Stimulated activated CD4-positive, alpha-beta T cell treated with anti-CD3 and anti-CD28 coated beads, Interleukin-12 subunit alpha, Interleukin-12 subunit beta, amount 100 ng/mL, for 48 hours (primary cell): ENCODE measurements at regions not wholly inside any gene's neighbourhood (a gene's known extent, or its start where the extent isn't known, plus 50 kb on each side); places are given as distances from the start of the nearest gene placed in this dataset.
A peak's percentile ranks its signal among the peaks of the same experiment; 100 is the strongest.
"Not testable (repeated sequence)": the region's sequence is repeated elsewhere in the genome, so short reads cannot be mapped to it uniquely, and the experiment has no call there.

ENCODE experiments used
- DNase-seq, 3 donors: peaks; one replicate each; pipeline ENCODE4 v3.0.0-alpha.2; 2020; ENCODE audit warnings: low read depth in 2 of 3, low spot score in 1 of 3

DNA sequence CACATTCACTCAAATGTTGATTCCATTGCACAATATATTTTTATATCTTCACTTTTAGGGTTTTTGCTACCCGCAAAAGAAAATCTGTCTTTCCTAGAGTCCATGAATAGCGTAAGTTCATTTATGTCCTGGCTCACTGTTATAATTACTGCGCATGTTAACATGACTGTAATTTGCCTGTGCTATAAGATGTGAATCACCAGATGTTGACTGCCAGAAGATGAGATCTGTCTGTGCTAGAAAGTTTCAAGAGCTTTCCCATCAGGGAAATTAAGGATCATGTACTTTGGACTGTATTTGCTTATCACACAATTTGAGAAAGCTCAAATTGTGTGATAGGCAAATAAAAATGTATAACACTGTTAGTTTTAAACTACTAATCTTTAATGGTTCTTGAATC is 322.5 kb downstream of the CHL1 start:
- no peak for DNase-seq

DNA sequence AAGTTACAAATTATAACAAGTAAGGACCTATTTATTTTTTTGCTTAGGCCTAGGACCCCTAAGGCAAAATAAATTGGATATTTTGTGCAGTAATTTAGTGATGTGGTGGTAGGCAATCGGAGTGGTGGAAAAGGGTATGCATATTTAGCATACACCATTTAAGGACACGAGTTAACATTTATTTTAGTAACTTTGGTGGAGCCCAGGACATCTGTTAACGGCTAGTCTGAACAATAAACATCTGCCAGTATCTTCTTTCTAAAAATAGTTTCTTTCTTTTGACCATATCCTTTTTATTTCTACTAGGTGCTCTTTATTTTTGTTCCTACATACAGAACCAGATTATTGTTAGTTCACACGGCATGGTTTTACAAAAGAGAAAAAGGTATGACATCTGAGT is 326.3 kb downstream of the CHL1 start:
- DNase-seq = no peak

DNA sequence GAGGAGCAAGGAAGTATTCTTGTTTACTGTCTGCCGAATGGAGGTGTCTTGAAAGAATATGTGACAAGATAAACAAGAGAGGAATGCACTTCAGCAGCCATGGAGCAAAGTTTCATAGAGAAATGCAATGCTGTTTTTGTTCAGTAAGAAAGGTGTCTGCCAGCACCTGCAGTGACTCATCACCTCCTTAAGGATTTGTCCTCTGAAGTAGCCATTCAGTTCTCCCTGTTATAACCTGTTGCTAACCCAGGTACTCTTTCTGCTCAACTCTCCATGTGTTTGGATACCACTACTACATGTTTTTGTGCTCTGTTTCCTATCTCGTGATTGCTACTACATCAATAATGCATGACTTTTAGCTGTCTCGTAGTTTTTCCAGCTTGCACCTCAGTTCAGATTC is 328.9 kb downstream of the CHL1 start:
- DNase-seq = no peak

DNA sequence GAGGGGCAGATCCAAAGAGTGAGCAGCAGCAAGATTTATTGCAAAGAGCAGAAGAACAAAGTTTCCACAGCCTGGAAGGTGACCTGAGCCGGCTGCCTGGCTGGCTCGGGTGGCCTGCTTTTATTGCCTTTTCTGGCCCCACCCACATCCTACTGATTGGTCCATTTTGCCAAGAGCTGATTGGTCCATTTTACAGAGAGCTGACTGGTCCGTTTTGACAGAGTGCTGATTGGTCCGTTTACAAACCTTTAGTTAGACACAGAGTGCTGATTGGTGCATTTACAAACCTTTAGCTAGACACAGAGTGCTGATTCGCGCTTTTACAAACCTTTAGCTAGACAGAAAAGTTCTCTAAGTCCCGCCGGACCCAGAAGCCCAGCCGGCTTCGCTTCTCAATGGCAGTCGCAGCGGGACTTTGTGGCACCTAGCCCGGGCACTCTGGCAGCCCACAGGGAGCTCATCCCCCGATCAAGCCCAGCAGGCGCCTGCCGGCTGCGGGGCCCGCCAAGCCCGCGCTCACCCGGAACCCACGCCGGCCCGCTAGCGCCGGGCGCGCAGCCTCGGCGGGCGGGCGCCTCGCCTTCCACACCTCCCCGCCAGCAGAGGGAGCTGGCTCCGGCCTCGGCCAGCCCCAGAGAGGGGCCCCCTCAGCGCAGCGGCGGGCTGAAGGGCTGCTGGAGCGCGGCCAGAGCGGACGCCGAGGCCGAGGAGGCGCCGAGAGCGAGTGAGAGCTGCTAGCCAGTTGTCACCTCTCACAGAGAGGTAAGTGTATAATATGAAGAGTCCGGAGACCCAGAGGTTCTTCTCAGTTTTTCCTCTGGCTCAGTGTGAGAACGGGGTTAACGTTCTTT is 339.2 kb downstream of the CHL1 start:
- DNase-seq = no peak

DNA sequence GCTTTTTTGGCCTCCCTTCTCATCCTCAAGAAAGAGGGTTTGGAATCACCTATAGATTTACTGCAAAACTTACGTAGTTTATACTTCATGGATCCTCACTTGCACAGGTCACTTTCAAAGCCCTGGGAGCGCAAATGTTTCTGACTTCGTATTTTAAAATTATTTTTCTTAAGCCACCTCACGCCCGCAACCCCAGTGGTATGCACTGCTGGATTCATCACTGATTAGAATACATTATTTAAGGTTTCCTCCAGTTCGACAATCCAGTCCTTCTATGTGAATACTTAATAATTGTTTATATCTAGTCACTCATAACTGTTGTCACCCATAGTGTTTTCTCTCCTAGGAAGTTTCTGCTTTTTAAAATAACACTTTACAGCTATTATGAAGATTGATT is 339.9 kb downstream of the CHL1 start:
- DNase-seq = no peak

DNA sequence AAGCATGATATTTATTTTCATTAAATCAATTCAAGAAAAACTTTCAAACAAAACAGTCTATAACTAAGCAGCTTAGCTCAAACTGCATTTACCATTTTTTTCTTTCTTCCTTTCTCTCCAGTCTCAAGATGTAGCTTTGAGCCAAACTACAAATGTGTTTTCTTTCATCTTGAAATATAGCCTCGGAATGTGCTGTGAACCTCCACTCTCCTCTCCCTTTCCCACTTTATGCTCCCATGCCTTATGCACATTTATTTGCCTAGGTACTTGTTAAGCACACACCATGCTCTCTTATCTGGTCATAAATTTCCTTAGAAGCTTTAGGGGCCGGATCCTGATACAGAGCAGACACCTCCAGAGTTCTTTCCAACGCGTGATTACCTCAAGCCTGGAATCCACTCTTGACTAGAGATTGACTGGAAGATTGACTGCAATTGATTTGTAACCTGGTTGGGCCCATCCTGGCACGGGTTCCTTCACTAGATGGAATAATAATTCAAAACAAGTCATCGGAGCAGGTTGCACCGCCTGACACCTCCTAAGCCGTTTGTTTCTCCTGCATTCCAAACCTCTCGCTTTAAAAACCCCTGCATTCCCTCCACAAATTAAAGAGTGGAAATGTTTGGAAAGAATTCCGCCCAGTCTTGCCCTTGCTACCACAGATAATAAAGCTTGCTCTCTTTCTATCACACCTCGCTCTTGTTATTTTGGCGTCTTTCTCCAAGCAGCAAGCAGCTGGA is 344.7 kb downstream of the CHL1 start:
- no peak for DNase-seq

DNA sequence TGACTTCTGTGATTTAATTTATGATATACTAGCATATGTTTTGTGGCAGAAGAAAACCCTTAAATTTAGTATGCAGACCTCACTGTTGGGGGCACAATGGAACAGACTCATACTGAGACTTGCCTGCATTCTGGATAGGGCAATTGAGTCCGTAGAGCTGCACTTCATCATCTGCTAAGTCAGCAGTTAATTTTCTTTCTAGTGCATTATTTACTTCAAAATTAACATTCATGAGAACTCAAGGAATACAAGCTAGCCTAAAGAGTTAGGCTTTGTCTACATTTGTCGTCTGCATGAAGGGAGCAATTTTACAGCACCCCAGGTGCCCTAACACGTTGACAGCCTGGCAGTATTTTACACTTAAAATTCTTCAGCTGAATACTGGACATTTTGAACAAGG is 345.5 kb downstream of the CHL1 start:
- no peak for DNase-seq

DNA sequence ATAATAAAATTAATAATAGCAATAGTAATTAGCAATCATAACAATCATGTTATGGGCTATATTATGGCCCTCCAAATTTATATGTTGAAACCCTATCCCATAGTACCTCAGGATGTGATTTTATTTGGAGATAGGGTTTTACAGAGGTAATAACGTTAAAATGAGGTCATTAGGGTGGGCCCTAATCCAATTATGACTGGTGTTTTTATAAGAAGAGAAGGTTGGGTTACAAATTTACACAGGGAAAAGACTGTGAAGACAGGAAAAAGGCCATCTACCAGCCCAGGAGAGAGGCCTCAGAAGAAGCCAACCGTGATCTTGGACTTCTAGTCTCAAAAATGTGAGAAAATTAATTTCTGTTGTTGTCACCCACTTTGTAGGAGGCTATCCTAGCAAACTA is 353.1 kb downstream of the CHL1 start:
- DNase-seq = no peak

DNA sequence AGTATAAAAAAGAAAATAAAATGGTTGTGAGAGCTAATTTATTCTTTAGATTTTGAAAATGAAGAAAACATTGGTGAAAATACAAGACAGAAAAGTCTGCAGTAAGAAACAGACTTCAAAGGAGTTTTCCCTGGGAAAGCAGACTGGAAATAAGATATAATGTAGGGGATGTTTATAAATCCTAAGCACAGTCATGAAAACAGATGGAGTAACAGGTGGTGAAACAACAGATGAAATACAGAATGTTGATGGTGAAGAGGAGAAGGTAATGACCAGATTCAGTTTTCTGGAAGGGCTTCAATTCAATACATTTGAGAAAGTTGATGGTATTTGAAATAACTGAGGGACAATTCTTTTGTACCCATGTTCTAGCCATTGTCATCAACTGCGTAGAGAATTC is 353.9 kb downstream of the CHL1 start:
- no peak for DNase-seq

DNA sequence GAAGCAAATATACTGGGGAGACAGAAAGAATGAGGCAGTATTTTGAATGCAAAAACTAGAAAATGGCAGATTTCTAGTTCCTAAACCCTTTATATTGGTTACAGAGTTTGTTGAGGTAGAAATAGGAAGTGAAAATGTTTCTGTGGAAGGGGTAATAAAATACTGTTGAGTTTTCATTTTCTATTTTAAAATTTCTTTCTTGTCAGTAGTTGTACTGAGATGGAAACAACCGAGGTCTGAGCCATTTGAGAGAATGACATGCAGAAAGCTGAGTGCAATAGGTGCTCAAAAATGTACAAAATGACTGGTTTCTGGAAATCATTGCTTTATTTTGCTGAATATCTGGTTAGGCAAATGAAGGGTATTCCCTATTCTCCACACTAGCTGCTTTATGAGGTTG is 361.4 kb downstream of the CHL1 start:
- DNase-seq = no peak

DNA sequence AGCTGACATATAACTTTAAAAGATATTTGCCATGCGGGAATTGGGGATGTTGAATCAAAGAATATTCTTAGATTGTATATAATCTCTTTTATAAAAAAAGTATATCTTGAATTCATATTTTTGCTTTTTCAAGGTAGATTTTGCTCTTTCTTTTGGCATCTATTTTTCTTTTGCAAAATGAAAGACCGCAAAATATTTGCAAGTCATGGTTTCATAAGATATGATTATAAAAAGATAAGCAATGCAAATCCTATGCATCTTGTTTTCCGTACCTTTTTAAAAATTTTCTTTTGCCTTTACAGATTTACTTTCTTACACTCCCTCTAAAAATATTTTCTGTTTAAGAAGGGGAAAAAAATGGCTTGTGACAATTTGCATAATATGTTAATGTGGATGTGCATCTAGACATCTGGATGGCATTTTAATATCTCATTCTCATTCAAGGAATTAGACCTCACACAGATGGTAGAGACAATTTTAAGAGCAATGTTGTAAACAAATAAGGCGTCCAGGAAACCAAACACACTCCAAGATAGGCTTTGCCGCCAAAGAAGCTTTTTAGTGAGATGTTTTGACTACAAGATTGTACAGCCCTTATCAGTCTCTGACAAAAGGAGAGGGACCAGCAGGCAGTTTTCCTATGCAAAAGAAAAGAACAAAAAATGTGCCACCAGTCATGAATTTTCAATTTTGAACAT is 371.1 kb downstream of the CHL1 start:
- DNase-seq = no peak

DNA sequence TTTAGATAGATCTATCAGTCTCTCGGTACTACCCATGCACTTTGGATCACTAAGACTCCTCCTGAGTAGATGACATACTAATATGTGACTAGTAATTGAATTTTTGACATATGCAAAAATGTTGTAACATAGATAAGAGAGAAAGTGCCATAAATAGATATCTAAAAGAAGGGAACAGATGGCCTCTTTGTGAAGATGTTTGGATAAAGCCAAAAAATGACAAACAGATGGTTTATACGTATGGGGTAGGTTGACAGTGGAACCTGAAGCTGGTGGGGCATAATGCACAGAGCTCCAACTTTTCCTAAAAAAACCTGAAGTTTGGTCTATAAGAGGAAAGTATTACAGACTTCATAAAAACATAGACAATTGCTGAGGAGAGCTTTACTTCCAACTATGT is 383.0 kb downstream of the CHL1 start:
- not testable (repeated sequence) for DNase-seq

DNA sequence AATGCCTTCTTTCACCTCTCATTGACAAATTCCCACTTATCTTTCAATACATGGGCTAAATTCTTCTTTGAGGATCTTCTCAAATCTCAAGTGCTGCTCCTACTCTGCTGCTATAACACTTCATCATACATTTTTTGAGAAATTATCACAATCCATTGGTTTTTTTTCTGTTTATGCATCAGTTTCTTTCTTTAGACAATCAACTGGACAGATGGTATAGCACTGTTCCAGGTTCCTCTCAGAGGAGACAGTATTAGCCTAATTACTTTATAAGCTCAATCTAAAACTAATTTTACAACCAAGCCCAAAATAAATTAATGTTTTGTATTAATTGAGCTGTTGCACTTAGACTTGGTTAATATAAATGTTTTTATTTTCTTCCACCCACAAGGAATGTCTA is 392.5 kb downstream of the CHL1 start:
- DNase-seq = not testable (repeated sequence)

DNA sequence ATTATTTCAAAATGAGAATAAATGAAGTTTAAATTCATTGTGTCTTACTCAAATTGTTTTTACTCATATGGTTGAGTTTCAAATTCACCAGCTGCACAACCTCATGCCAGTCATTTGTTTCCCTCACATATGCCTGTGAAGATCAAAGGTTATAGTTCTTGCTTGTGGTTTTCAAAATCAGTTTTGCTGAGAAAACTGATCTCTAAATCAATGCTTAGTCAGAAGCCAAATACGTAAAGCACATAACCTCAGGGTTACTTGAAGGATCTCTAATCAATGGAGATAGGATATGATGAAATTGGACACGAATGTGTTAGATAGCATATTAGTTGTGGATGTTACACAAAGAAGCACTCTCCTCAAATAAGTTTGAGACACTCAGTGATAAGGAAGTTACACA is 400.7 kb downstream of the CHL1 start:
- not testable (repeated sequence) for DNase-seq

DNA sequence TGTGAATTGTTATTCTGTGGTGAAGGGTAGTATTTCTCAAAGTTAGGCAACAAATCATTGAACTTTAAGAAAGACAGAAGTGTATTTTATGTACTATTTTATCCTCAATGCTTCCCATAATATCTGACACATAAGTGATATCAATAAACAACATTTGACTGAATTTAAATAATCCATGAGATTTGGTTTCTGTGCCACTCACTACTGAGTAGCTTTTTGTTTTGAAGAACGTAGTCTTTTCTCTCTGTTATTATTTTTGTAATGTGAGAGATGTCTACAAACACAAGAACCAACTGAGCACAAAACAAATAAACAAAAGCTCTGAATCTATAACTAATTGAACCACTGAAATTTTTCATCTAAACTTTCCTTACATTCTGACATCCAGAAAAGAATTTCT is 401.2 kb downstream of the CHL1 start:
- DNase-seq = not testable (repeated sequence)

DNA sequence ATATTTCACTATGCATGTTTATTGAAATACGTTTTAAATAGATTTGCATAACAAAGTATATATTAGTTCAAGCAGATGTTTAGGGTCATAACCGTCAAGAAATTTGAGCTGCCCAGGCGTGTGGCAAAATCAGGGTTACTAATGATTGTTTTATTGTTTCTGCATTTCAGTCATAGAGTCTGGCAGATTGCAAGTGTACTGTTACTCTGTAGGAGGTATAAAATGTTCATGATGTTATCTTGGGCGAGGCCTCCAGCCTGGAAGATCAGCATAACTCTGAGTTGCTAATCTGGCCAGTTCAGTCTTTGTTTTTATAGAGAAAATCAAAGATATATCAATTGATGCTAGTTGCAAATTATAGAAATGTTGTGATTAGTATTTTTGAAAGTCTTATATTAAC is 410.9 kb downstream of the CHL1 start:
- DNase-seq = not testable (repeated sequence)

DNA sequence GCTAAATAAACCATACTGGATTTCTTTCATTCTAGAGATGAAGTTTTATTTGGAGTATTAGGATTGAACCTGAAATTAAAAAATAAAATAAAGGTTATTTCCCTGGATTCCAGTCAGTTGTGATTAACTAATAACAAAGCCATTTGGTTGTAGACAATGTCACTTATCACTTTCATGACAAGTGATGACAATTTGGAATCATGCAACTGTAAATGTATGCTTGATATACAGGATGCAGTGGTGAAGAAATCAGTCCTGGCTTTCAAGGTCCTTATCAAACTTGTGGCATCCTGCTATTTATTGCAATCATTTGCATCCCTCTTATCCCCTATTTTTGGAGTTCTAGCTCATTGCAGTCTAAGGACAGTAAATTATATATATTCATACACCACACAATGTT is 425.2 kb downstream of the CHL1 start:
- DNase-seq = no peak

DNA sequence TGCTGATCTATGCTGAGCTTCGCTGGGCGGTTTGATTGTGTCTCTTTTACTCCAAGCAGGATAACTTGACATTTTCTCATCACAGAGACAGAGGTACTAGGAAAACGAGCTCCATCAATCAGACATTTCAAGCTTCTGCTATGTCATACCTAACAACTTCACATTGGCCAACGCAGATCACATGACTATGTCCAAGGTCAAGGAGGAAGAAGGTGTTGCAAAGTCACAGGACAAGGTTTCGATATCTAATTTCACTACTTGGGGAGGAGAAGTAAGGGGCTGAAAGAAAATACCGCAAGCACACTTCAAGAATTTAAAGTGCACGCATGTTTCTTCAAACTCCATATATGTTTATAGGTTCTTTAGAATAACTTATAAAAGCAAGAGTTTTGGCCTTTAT is 425.8 kb downstream of the CHL1 start:
- no peak for DNase-seq

DNA sequence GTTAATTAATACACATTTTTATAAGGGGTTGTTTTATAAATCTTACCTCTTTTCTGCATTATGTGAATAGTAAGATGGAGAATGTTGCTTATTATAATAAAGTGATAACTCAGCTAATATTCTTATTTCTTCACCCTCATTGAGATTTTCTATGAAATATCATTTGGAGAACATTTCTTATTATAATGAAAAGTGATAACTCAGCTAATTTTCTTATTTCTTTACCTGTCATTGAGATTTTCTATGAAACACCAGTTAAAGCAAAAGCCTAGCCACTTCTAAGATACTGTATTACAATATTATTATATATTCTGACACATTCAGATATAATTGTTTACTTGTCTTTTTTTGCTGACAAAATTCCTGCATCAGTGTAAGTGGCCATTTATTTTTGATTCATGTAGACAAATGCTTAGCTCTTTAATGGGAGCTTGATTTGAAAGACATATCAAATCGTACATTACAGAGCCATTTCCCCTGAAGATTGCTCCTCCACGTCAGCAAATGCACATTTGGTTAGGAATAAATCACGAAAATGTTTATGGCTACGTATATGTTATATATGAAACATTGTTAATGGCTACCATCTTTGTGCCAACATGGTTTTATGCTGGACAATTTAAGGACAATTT is 427.5 kb downstream of the CHL1 start:
- DNase-seq = no peak

DNA sequence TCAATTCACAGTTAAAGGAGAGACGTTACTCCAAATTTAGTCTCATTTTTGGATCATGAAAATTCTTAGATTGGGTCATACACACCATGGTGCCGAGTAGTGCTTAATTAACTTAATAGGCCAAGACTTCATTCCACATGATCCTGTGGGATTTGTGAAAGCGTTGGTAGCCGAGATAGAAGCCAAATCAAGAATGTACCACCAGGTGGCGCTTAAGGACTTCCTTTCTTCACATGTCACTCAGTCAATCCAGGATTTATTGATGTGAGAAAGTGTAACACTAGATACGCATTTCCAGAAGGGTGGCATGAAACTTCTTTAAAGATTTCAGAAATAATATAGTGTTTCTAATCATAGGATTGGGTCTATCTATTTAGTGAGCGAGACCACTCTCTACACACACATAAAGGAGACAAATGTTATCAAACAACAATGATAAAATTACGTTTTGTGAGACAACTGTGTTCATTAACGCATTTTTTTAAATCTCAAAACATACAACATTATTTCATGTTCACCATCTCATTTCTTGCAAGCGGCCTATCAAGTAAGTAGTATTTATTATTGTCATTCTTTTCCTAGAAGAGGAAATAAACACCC is 436.1 kb downstream of the CHL1 start:
- DNase-seq = peak; percentile 3 to 28 (median 26)

DNA sequence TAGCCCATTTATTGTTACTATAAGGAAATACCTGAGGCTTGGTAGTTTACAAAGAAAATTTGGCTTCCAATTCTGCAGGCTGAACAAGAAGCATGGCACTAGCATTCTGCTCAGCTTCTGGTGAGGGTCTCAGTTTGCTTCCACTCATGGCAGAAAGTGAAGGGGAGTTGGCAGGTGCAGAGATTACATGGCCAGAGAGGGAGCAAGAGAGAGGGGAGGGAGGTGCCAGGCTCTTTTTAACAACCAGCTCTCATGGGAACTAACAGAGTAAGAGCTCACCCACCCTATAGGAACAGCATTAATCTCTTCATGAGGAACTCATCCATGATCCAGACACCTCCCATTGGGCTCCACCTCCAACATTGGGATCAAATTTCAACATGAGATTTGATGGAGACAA is 437.9 kb downstream of the CHL1 start:
- DNase-seq = no peak
